ENCODE measurements at regions not wholly inside any gene's neighbourhood (a gene's known extent, or its start where the extent isn't known, plus 50 kb on each side); places are given as distances from the start of the nearest gene placed in this dataset.

DNA sequence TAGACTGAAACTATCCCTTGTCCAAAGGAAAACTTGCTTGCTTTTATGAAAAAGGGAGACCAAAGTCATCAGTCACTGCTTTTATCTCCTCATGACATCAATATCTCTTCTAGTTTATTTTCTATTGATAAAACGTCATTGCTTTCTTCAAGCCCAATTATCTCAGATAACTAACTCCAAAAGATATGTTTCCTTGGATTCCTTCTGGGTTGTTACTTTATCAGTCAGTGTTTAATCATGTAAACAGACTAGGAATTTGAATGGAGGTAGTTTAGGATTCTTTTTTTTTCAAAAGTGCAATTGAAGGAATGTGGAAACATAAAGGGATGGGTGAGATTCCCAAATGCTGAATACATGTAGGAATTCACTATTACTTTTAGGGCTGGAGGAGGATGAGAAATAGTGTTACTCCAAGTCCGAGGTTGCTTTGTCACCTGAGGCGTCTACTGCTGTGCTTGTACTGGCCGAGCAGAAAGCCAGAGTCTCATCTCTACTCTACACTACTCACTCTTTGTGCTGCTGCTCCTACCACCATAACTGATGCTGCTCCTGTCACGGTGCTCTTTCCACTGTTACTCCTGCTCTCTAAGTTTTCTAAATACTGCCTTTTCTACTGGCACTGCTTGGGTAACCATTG, 1697.1 kb upstream of the NUDT12 start:
- TF ChIP-seq POLR2AphosphoS5 (IDR thresholded peaks at IDR 0.05; ENCODE audit: low read depth, low read length) (no peak), SIN3A (IDR thresholded peaks at IDR 0.05; ENCODE audit: borderline replicate concordance, insufficient read depth, low read length) (no peak), FOXP2 (optimal IDR thresholded peaks at IDR 0.05; ENCODE audit: borderline replicate concordance, extremely low read depth, extremely low read length, insufficient read depth) (no peak), TAF1 (IDR thresholded peaks at IDR 0.05; ENCODE audit: borderline replicate concordance, insufficient read depth, low read length) (no peak)
- TF ChIP-seq, protein P1, sequence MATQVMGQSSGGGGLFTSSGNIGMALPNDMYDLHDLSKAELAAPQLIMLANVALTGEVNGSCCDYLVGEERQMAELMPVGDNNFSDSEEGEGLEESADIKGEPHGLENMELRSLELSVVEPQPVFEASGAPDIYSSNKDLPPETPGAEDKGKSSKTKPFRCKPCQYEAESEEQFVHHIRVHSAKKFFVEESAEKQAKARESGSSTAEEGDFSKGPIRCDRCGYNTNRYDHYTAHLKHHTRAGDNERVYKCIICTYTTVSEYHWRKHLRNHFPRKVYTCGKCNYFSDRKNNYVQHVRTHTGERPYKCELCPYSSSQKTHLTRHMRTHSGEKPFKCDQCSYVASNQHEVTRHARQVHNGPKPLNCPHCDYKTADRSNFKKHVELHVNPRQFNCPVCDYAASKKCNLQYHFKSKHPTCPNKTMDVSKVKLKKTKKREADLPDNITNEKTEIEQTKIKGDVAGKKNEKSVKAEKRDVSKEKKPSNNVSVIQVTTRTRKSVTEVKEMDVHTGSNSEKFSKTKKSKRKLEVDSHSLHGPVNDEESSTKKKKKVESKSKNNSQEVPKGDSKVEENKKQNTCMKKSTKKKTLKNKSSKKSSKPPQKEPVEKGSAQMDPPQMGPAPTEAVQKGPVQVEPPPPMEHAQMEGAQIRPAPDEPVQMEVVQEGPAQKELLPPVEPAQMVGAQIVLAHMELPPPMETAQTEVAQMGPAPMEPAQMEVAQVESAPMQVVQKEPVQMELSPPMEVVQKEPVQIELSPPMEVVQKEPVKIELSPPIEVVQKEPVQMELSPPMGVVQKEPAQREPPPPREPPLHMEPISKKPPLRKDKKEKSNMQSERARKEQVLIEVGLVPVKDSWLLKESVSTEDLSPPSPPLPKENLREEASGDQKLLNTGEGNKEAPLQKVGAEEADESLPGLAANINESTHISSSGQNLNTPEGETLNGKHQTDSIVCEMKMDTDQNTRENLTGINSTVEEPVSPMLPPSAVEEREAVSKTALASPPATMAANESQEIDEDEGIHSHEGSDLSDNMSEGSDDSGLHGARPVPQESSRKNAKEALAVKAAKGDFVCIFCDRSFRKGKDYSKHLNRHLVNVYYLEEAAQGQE (IDR thresholded peaks at IDR 0.05; ENCODE audit: insufficient read depth in 1 of 2, low read depth in 2 of 2, low read length in 2 of 2) = no peak

DNA sequence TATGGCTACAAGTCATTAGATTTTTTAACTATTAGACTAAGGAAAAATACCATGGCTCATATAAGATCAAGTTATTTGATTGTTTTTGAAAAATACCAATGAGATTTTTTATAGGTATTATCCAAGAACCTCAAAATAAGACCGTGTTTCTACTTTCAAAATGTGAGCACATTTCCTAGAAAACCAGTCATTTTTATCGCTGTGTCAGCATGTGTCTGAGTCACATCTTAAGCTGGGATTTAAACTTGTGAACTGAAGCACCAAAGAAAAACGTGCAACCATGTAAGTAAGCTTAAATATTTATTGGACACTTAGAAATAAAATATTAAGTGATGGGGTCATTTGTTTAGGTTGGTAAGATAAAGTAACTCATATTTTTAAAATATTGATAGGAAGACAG, 1676.0 kb upstream of the NUDT12 start:
- TF ChIP-seq SIN3A (IDR thresholded peaks at IDR 0.05; ENCODE audit: borderline replicate concordance, insufficient read depth, low read length) = no peak

DNA sequence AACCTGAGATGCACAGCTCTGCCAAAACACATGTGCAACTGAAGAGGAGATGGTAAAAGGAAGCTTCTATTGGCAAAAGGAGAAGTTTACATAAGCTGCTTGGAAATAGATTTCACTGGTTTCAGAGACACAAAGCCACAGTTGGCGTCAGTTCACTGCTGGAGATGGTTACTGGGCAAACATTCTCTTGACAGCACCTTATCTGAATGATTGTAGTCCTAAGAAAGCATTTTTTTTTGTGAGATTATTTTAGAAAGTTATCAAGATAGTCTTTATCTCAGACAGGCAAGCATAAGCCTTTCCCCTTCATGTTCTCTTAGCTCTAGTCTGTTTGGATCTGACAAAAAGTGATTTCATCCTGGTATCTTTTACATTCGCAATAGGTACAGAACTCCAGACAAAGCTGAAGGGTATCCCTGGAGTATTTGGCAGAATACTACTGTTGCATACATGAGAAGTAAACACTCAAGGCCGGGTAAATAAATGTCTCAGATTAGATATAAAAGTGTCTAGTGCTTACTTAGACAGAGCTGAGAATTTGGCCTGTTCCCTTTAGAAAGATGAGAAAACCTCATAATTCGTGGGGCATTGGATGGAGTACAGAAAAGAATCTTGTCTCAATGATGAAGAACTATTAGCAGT, 1668.0 kb upstream of the NUDT12 start:
- TF ChIP-seq SIN3A (IDR thresholded peaks at IDR 0.05; ENCODE audit: borderline replicate concordance, insufficient read depth, low read length) = no peak
- no peak for TF ChIP-seq POLR2AphosphoS5 (IDR thresholded peaks at IDR 0.05; ENCODE audit: low read depth, low read length)
- TF ChIP-seq, protein P1 (IDR thresholded peaks at IDR 0.05; ENCODE audit: insufficient read depth in 1 of 2, low read depth in 2 of 2, low read length in 2 of 2) = no peak
- TF ChIP-seq TAF1 (IDR thresholded peaks at IDR 0.05; ENCODE audit: borderline replicate concordance, insufficient read depth, low read length) = no peak
- no peak for TF ChIP-seq FOXP2 (optimal IDR thresholded peaks at IDR 0.05; ENCODE audit: borderline replicate concordance, extremely low read depth, extremely low read length, insufficient read depth)

DNA sequence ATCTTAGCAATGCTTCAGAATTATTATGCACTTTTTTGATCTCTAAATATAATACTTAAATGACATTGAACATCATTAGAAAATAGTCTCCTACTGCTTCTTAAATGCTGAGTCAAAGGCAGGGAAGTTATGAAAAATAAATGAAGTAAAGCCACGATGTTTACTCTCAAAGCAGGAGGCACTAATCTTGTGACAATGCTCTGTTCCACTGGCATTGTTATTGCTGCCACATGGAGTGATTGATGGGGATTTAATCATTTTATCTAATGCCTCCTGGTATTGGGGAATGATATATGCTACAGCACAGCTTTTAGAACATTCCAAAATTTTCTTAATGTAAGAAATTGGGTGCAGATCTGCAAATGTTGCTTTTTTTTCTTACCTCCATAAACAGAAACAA, 1655.4 kb upstream of the NUDT12 start:
- no peak for TF ChIP-seq FOXP2 (optimal IDR thresholded peaks at IDR 0.05; ENCODE audit: borderline replicate concordance, extremely low read depth, extremely low read length, insufficient read depth)
- TF ChIP-seq, protein P1 (IDR thresholded peaks at IDR 0.05; ENCODE audit: insufficient read depth in 1 of 2, low read depth in 2 of 2, low read length in 2 of 2) = no peak
- TF ChIP-seq TAF1 (IDR thresholded peaks at IDR 0.05; ENCODE audit: borderline replicate concordance, insufficient read depth, low read length) = no peak
- TF ChIP-seq SIN3A (IDR thresholded peaks at IDR 0.05; ENCODE audit: borderline replicate concordance, insufficient read depth, low read length) = no peak
- TF ChIP-seq POLR2AphosphoS5 (IDR thresholded peaks at IDR 0.05; ENCODE audit: low read depth, low read length) = no peak

DNA sequence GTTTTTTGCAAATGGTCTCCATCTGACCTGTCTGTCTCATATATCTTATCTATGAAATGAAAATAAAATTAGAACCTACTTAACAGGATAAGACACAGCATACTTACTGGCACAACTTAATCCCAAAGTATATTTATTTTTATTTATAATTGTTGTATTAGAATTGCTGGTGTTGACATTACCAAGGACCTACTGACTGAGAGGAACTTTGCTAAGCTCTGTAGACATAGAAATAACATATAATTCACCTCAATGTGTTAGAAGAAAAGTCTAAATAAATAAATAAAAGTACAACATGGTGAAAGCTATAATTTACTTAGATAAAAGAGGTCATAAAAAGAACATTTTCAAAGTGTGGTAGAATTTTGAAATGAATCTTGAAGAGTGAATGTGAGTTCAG, 1650.5 kb upstream of the NUDT12 start:
- TF ChIP-seq POLR2AphosphoS5 (IDR thresholded peaks at IDR 0.05; ENCODE audit: low read depth, low read length) (no peak), FOXP2 (optimal IDR thresholded peaks at IDR 0.05; ENCODE audit: borderline replicate concordance, extremely low read depth, extremely low read length, insufficient read depth) (no peak), SIN3A (IDR thresholded peaks at IDR 0.05; ENCODE audit: borderline replicate concordance, insufficient read depth, low read length) (no peak), TAF1 (IDR thresholded peaks at IDR 0.05; ENCODE audit: borderline replicate concordance, insufficient read depth, low read length) (no peak)
- TF ChIP-seq, protein P1 (IDR thresholded peaks at IDR 0.05; ENCODE audit: insufficient read depth in 1 of 2, low read depth in 2 of 2, low read length in 2 of 2) = no peak

Measured in PFSK-1 (cell line).